CD4-positive, alpha-beta T cell treated with Interleukin-15 for 4 hours (primary cell): ENCODE measurements at regions not wholly inside any gene's neighbourhood (a gene's known extent, or its start where the extent isn't known, plus 50 kb on each side); places are given as distances from the start of the nearest gene placed in this dataset.
A peak's percentile ranks its signal among the peaks of the same experiment; 100 is the strongest.

Experiments
- DNase-seq: peaks from one replicate; pipeline ENCODE4 v3.0.0-alpha.2; 2020; ENCODE audit warnings: low spot score

DNA sequence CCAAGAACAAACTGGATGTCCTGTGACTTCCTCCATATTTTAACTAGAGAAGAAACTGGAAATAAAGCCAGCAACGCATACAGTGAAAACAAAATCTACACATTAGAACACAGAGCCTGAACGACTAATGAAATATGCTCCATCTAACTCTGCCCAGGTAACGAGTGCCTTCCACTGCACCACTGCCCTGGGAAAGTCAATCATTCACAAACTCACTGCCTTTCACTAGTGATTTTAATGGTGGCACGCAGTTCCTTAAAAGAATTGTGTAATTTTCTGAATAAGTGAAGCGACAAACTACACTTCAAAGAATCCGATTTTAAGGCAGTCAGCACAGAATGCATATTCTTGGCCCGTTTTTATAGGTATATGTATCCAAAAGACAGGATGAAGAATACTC lies 416.0 kb downstream of the SHQ1 start:
- no peak for DNase-seq

DNA sequence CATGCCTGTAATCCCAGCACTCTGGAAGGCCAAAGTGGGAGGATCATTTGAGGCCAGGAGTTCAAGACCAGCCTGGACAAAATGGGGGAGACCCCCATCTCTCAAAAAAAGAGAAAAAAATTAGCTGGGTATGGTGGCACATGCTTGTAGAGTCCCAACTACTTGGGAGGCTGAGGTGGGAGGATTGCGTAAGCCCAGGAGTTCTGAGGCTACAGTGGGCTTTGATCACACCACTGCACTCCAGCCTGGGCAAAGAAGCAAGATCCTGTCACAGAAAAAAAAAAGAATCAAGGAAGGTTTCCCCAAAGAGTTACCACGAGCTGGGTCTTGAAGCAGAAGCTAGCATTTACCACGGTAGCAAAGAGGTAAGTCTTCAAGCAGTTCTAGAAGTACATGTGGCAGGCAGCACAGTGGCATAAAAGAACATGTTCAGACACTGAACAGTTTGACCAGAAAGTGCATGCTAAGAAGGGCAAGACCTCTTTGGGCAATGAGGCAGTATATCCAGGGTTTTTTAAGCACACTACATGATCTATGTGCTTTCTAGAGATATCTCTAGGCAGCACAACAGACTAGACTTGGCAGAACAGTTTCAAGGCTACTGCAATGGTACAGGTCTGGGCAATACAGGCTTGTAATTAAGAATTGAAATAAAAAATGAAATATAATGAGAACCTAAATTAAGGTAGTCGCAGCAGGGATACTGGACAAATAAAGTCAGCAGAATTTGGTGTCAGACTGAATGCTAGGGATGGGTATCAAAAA lies 418.5 kb downstream of the SHQ1 start:
- DNase-seq, result no peak

DNA sequence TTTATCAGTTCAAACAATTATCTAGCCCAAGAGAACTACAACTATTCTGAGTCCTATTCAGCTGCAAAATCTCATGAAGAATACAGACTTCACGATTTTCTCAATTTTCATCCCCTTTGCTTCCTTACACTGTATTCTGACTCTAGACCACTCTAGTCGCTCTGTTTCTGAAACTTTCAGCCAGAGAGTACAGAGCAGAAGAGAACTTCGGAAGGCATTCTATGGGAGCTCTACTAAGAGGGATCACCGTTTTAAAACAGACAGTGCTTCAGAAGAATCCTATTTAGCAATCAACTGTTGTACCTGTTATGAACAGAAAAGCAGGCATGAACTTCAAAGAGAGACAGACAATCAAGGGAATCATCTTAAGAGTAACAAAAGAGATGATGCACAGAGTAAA lies 419.4 kb downstream of the SHQ1 start:
- no peak for DNase-seq

DNA sequence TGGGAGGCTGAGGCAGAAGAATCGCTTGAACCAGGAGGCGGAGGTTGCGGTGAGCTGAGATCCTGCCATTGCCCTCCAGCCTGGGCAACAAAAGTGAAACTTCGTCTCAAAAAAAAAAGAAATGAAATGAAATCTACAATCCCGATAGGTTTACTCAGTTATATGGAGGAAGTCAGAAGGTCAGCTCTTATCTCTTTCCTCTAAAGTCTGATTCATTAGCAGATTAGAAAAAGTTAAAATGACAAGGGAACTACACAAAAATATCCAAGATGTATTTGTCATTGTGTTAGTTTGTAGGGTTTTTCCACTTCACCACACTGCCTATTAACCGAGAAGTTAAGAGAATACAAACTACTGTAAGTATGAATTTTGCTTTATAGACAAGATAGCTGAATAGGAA lies 420.6 kb downstream of the SHQ1 start:
- no peak for DNase-seq

DNA sequence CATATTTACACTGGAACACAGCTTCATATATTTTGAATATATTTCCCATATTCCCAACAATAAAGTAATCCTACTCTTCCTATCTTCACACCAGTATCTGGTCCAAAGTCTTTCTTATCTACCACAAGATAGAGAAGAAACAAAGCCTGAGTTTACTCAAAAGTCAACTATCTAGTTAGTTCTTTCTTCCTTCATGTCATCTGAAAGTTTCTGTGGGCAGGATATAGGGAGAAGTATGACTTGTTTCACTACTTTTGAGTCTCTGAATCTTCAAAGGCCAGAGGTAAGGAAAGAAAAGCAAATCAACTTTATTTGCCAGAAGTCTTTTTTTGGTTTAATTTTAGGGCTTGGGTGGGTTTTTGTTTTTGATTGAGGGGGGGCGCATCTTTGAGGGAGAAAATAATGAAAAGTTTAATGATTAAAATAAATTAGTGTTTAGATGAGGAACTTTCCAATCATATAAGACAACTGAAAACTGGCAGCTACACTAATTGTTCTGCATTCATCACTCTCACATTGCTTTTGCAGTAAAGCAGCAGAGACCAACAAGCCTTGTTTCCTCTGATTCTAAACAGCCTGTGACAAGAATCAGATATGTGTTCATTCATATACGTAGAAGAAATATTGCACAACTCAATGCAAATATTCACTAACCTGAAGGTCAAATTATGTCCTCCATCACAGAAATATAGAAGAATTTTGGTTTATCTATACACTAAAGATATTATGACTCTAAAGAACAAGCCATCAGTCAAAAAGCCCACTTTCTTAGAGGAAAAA lies 421.4 kb downstream of the SHQ1 start:
- DNase-seq, result no peak

DNA sequence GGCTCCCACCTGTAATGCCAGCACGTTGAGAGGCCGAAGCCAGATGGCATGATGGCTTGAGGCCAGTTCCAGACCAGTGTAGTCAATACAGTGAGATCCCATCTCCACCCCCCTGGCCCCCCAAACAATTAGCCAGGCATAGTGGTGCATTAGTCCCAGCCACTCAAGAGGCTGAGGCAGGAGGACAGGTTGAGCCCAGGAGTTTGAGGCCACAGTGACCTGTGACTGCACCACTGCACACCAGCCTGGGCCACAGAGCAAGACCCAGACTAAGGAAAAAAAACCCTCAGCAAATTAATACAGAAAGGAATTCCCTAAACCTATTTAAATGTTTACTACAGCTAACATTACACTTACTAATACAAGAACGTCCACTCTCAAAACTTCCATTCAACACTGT lies 424.6 kb downstream of the SHQ1 start:
- DNase-seq, result no peak

DNA sequence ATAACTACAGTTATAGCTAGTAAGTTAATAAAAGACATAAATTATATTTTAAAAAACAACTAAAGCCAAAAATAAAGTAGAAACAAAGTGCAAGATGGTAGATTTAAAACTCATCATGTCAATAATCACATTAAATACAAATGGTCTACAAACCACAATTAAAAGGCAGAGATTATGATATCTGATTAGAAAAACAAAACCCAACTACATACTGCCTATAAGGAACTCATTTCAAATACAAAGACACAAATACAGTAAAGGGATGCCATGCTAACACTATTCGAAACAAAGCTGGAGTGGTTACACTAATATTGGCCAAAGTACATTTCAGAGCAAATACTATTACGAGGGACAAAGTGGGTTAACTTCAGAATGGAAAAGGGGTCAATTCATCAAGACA lies 426.5 kb downstream of the SHQ1 start:
- DNase-seq, result no peak

DNA sequence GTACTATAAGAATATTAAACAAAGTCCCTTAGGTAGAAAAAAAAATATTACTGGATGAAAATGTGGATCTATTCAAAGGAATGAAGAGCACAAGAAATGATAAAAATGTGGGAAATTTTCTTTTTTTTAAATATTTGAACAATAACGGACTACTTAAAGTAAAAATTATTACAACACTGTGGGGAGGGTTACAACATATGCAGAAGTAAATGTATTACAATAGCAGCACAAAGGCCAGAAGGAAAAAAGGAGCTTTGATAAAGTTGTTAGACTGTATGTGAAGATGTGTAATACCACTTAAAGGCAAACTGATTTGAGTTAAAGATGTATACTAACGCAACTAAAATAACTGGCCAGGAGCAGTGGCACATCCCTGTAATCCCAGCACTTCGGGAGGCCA lies 427.1 kb downstream of the SHQ1 start:
- DNase-seq, result no peak

DNA sequence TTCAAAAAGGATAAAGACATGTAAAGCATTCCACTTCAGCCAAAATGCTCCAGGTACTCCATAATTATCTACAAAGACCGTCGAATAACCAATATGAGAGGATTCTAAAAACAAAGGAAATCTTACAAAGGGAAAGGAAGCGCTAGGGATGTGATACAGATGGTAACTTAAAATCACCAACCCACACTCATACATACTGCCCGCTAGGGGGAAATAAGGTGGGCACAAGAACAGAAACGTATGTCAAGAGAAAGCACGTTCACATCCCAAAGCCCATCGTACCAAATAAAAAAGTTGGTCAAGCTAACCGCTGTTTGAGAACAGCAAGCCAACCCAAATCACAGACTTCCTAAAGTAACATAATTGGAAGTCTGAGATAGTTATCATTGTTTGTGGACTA lies 429.4 kb downstream of the SHQ1 start:
- no peak for DNase-seq

DNA sequence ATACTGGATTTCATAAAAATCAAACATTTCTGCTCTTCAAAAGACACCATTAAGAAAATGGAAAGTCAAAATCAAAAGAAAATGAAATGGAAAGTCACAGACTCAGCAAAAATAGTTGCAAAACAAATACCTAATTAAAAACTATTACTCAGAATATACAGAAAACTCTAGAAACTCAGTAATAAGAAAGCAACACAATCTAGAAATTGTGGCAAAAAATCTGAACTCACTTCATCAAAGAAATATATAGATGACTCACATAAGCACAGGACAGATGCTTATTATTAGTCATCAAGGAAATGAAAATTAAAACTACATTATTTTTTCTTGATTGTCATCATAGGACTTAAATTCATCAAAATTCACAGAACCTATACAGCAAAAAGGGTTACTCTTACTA lies 430.0 kb downstream of the SHQ1 start:
- peak; percentile 48 for DNase-seq

DNA sequence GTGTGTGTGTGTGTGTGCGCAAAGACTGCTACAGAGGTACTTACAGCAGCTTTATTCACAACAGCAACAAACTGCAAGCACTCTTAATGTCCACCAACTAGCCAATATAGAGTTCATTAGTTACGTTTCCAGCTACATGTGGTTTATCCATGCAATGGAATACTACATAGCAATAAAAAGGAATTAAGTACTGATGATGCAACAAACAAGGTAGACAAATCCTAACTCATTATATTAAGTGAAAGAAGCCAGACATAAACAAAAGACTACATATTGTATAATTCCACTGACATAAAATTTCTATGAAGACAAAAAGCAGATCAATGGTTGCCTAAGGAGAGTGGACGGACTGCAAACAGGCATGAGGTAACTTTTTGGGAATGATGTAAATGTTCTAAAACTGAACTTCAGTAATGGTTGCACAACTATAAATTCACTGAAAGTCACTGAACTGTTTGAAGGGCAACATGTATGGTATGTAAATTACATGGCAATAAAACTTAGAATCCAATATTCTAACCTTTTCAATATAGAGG lies 433.7 kb downstream of the SHQ1 start:
- DNase-seq, result no peak

DNA sequence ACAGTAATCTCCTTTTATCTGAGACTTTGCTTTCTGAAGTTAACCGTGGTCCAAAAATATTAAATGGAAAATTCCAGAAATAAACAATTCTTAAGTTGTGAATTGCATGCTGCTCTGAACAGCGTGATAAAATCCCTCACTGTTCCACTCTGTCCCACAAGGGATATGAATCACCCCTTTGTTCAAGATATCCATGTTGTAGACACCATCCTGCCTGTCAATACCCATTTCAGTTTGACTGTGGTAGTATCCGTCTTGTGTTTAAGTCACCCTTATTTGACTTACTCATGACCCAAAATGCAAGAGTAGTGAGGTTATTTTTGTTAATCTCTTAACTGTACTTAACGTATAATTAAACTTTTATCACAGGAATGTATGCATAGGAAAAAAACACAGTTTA lies 435.0 kb downstream of the SHQ1 start:
- DNase-seq, result no peak

DNA sequence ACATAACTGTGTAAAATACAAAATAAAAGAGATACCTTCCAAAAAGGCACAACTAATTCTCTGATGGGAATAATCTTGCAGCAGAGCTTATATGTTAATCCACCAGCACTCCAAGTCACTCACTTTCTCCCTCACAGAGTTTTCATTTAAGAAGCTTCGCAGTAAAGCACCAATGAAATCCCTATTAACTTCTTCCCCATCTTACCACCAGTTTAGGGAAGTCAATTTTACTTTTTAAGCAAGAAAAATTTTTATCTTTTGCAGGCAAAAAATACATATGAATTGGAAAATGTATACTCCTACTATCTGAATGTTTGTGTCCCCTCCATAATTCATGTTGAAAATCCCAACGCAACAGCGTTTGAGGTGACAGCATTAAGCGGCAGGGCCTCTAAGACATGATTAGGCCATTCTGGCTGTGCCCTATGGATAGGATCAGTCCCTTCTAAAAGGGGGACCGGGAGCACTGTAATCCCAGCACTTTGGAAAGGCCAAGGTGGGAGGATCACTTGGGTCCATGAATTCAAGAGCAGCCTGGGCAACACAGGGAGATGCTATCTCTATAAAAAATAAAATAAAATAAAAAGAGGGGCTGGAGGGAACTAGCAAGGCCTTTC lies 435.8 kb downstream of the SHQ1 start:
- DNase-seq, result no peak

DNA sequence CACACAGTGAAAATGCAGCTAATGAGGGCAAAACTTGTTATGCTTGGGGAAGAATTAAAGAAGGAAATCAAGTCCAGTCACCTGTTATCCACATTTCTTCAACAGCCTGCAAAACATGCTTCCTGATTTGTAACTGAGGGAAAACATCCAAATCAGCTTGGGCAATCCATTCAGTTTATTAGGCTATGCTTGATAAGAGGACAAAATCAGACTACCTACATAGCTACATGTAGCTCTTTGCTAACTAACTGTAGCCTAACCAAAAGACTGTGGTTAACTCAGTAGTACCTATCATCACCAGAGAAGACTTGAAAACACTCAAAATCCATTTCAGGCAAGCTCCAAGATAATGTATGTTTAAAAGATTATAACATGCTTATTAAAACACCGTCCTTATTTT lies 436.4 kb downstream of the SHQ1 start:
- DNase-seq, result no peak

DNA sequence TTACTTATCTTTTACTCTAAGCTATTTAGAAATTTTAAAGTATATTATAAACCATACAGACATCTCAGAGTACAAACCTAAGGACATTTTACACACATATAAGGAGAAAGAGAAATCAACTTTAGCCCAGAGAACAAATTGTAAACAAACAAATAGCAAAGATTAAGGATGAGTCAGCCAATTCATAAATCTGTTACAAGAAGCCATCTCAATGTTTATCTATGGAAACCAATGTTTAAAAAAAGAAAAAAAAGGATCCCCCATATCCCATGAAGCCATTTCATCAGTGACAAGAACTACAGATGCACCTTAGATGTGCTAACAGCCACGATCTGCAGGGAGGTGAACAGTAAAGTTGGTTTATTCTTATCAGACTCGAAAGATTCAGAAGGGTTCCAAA lies 437.1 kb downstream of the SHQ1 start:
- DNase-seq, result no peak

DNA sequence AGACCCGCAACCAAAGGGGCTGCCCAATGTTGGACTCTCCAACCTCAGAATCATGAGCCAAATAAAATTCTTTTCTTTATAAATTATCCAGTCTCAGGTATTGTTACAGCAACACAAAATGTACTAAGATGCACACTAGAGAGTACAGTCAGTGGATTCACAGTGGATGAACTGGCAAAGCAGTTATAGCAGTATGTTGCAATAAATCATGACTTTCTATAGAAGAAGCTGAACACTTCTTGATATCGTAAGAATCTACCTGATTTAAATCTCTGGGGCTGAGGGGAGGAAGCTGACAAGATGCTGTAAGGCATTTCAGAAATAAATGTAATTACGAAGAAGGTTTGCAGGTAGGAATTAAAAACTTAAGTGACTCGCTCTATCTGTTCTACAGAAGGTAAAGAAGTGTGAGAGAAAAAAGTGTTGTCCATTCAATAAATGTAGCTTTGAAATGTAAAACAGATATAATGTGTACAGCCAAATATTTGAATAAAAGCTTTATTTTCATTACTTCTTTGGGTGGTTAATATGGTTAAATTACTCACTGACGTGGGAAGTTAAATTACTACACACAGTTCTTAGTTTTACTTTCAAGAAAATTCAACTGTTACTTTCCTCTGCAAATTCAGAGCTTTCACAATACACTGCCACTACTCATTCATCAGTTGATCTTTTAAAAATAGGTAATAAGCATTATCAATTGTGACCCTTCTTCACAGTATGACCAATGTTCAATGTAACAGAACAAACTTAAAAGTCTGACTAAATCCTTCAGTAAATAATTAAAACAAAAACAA lies 439.1 kb downstream of the SHQ1 start:
- no peak for DNase-seq

DNA sequence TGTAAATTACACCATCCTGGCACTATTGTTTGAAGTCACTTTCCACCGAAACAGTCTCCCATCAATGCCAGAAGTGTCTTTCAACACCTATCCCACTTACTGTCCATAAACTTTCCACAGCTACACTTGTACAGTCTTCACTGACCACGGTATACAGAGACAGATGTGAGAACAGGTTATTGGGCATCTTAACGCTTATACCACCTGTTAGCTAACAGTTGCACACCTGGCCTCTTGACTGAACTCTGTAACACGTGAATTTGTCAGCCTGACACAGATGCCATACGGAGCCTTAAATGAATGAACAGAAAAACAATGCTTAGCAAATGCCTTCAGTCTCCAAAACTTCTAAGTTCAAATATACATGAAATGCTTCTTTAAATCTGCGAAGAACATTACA lies 440.5 kb downstream of the SHQ1 start:
- DNase-seq, result no peak

DNA sequence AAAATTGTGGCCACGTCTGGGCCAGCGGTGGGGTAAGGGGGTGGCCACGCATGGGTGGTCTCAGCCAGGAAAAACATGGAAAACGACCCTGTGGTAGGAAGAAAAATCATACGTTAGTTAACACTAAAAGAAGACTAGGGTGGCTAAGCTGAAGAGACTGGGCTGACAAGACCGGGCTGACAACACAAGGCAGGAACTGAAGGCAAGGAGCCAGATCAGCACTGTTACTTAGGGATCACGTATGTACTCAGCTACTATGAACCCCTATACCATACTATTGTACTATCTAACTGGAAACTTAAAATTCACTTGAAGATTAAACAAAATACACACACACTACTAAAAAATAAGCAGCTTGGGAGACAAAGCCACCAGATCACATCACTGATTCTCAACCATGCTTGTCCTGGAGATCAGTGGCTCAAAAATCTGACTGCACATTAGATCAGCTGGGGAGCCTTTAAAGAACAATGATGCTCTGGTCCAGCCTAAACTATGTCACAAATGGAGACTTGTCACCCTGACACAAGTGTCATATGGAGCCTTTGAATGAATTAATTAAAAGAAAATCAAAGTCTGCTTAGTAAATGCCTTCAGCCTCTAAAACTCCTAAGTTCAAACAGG lies 442.2 kb downstream of the SHQ1 start:
- DNase-seq, result no peak

DNA sequence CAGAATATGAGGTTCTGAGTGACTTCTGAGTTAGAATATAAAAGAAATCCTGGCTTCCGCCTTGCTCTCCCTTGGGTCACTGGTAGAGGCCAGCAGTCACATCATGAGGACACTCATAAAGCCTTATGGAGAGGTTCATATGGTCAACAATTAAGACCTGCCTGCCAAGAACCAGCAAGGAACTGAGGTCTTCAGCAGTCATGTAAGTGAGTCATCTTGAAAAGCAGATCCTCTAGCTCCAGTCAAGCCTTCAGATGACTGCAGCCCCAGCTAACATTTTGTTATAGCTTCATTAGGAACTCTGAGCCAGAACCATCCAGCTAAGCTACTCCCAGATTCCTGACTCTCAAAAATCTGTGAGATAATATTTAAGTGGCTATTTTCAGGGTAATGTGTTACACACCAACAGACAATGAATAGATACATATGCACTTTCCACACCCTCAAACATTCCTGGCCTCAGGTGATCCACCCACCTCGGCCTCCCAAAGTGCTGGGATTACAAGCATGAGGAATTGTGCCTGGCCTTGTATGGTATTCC lies 447.2 kb downstream of the SHQ1 start:
- no peak for DNase-seq

DNA sequence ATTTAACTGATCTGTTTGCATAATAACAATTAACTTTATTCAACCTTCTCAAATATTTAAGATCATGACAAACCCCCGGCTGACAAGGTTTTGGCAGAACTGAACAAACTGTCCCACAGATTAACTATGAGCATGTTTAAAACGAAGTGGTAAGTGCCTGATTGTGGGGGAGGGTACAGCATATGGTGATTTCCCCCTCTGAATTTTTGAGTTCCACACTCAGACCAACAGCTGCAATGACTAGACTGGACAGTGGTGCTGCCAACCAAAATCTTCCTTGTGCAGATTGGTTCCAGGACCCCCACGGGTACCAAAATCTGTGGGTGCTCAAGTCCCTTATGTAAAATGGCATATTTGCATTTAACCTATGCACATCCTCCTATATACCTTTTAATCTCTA lies 449.5 kb downstream of the SHQ1 start:
- no peak for DNase-seq

DNA sequence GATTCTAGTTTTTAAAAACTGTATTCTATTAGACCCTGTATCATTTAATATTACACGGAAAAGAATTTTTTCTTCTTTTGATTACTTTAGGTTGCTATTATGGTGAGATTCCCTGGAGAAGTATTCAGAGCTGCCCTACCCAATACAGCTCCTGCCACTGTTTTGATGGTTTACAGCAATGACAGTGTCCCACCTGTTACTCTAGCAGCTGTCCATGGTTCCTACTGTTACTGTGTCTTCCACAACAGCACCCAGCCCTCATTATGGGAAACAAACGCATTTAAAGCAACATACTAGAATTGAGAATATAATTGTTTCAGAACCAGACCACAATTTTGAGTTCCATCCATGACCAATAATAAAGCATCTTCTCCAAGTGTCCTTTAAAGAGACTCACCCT lies 450.7 kb downstream of the SHQ1 start:
- DNase-seq, result no peak

DNA sequence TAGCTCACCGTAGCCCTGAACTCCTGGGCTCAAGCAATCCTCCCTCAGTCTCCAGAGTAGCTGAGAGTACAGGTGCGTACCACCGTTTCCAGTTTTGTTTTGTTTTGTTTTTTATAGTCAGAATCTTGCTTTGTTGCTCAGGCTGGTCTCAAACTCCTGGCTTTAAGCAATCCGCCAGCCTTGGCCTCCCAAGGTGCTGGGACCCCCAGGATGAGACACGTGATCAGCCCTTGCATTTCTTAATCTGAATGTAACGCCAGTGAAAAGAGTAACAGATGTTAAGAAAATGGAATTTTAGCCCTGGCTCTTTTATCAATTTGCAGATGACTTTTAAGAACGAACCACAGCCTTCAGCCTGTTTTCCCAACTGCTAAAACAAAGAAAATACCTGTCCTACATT lies 451.3 kb downstream of the SHQ1 start:
- DNase-seq, result no peak
